ENCODE measurements at regions not wholly inside any gene's neighbourhood (a gene's known extent, or its start where the extent isn't known, plus 50 kb on each side); places are given as distances from the start of the nearest gene placed in this dataset.

DNA sequence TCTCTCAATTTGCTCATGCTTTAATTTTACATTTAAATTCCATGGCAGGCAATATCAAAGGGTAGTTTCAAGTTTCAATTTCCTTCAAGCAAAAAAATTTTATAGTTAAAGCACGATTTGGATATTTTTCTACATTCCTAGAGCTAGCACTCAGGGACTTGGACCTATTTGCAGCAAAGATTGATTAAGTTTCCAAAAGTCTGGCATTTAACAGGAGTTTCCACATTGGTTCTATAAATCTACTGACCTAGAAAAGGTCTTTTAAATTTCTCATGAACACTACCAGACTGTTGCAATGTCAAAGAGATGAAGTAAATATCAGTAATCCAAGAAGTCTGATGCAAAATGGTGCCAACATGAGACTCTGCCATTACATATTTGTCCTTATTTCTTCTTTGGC lies 253.7 kb upstream of the LINC00305 start:
- TF ChIP-seq EZH2 (IDR thresholded peaks at IDR 0.05; ENCODE audit: borderline replicate concordance, insufficient read depth, low read length, poor library complexity, severe bottlenecking) = no peak
- TF ChIP-seq SMC3 (conservative IDR thresholded peaks at IDR 0.05; ENCODE audit: poor library complexity) = no peak
- TF ChIP-seq, protein P1, sequence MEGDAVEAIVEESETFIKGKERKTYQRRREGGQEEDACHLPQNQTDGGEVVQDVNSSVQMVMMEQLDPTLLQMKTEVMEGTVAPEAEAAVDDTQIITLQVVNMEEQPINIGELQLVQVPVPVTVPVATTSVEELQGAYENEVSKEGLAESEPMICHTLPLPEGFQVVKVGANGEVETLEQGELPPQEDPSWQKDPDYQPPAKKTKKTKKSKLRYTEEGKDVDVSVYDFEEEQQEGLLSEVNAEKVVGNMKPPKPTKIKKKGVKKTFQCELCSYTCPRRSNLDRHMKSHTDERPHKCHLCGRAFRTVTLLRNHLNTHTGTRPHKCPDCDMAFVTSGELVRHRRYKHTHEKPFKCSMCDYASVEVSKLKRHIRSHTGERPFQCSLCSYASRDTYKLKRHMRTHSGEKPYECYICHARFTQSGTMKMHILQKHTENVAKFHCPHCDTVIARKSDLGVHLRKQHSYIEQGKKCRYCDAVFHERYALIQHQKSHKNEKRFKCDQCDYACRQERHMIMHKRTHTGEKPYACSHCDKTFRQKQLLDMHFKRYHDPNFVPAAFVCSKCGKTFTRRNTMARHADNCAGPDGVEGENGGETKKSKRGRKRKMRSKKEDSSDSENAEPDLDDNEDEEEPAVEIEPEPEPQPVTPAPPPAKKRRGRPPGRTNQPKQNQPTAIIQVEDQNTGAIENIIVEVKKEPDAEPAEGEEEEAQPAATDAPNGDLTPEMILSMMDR (IDR thresholded peaks at IDR 0.05; ENCODE audit: poor library complexity, severe bottlenecking) = no peak

Measured in neural cell (in vitro differentiated cells).